Dermis microvascular lymphatic vessel endothelial cell (primary cell): ENCODE measurements at regions not wholly inside any gene's neighbourhood (a gene's known extent, or its start where the extent isn't known, plus 50 kb on each side); places are given as distances from the start of the nearest gene placed in this dataset.
A peak's percentile ranks its signal among the peaks of the same experiment; 100 is the strongest.

Experiments
- DNase-seq, 2 donors: peaks; one replicate each; pipeline versions ENCODE4 v3.0.0 to v3.0.0-alpha.2; 2010; ENCODE audit warnings: low read depth in 2 of 2

GRCh38 chr14:61192989-61193388 lies 88.1 kb downstream of the TMEM30B start:
- no peak for DNase-seq

GRCh38 chr14:61191733-61192132 lies 89.4 kb downstream of the TMEM30B start:
- no peak for DNase-seq

- DNase-seq: no peak
These were observed 90.8 kb downstream of the TMEM30B start for GRCh38 chr14:61190341-61190740.

- DNase-seq: peak; percentile 17 to 72
These were observed 91.9 kb downstream of the TMEM30B start for GRCh38 chr14:61188978-61189808.

GRCh38 chr14:61188196-61188595 lies 92.9 kb downstream of the TMEM30B start:
- no peak for DNase-seq

GRCh38 chr14:61187196-61187905 lies 93.8 kb downstream of the TMEM30B start:
- no peak for DNase-seq

- DNase-seq: no peak
These were observed 94.6 kb downstream of the TMEM30B start for GRCh38 chr14:61186341-61187195.

- no peak for DNase-seq
These were observed 95.6 kb downstream of the TMEM30B start for GRCh38 chr14:61185534-61185933.

GRCh38 chr14:61184112-61184511 lies 97.0 kb downstream of the TMEM30B start:
- peak in 1 of 2 donors; percentile 50 for DNase-seq

GRCh38 chr14:61183196-61183885 lies 97.8 kb downstream of the TMEM30B start:
- DNase-seq: peak; percentile 78 to 95

GRCh38 chr14:61179796-61180398 lies 101.2 kb downstream of the TMEM30B start:
- DNase-seq: no peak

GRCh38 chr14:61179061-61179690 lies 102.0 kb downstream of the TMEM30B start:
- peak in 1 of 2 donors; percentile 37 for DNase-seq

- peak; percentile 66 to 96 for DNase-seq
These were observed 102.7 kb downstream of the TMEM30B start for GRCh38 chr14:61178226-61179060.

- DNase-seq: peak in 1 of 2 donors; percentile 36
These were observed 103.6 kb downstream of the TMEM30B start for GRCh38 chr14:61177279-61178225.

GRCh38 chr14:61176686-61177085 lies 104.5 kb downstream of the TMEM30B start:
- DNase-seq: no peak

- no peak for DNase-seq
These were observed 106.2 kb downstream of the TMEM30B start for GRCh38 chr14:61174987-61175386.

- no peak for DNase-seq
These were observed 106.7 kb downstream of the TMEM30B start for GRCh38 chr14:61174441-61174891.

GRCh38 chr14:61171727-61172126 lies 109.4 kb downstream of the TMEM30B start:
- DNase-seq: no peak
